ENCODE measurements at regions not wholly inside any gene's neighbourhood (a gene's known extent, or its start where the extent isn't known, plus 50 kb on each side); places are given as distances from the start of the nearest gene placed in this dataset.

GRCh38 chr13:36582977-36583376, 90.8 kb upstream of the SERTM1 start:
- TF ChIP-seq EZH2 (IDR thresholded peaks at IDR 0.05; ENCODE audit: borderline replicate concordance, low read depth, low read length, severe bottlenecking), result no peak
- no peak for TF ChIP-seq MAX (IDR thresholded peaks at IDR 0.05; ENCODE audit: insufficient read depth, insufficient read length)
- TF ChIP-seq, protein P1, sequence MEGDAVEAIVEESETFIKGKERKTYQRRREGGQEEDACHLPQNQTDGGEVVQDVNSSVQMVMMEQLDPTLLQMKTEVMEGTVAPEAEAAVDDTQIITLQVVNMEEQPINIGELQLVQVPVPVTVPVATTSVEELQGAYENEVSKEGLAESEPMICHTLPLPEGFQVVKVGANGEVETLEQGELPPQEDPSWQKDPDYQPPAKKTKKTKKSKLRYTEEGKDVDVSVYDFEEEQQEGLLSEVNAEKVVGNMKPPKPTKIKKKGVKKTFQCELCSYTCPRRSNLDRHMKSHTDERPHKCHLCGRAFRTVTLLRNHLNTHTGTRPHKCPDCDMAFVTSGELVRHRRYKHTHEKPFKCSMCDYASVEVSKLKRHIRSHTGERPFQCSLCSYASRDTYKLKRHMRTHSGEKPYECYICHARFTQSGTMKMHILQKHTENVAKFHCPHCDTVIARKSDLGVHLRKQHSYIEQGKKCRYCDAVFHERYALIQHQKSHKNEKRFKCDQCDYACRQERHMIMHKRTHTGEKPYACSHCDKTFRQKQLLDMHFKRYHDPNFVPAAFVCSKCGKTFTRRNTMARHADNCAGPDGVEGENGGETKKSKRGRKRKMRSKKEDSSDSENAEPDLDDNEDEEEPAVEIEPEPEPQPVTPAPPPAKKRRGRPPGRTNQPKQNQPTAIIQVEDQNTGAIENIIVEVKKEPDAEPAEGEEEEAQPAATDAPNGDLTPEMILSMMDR (IDR thresholded peaks at IDR 0.05; ENCODE audit: extremely low read depth in 1 of 2, insufficient read depth in 1 of 2, low read depth in 1 of 2, low read length in 2 of 2), result no peak
- no peak for TF ChIP-seq POLR2AphosphoS5 (IDR thresholded peaks at IDR 0.05; ENCODE audit: insufficient read depth, low read depth, low read length)
- TF ChIP-seq POLR2A (IDR thresholded peaks at IDR 0.05; ENCODE audit: low read depth, low read length), result no peak
- TF ChIP-seq GATA2 (IDR thresholded peaks at IDR 0.05; ENCODE audit: insufficient read depth, insufficient read length, low read depth, low read length), result peak; percentile 67
- TF ChIP-seq JUN (IDR thresholded peaks at IDR 0.05; ENCODE audit: borderline replicate concordance, insufficient read depth, insufficient read length, low read depth), result no peak
